AG08396 (cell line): ENCODE measurements at regions not wholly inside any gene's neighbourhood (a gene's known extent, or its start where the extent isn't known, plus 50 kb on each side); places are given as distances from the start of the nearest gene placed in this dataset.
A peak's percentile ranks its signal among the peaks of the same experiment; 100 is the strongest.
"Not testable (repeated sequence)": the region's sequence is repeated elsewhere in the genome, so short reads cannot be mapped to it uniquely, and the experiment has no call there.

Experiments
- DNase-seq: peaks from one replicate; pipeline ENCODE4 v3.0.0; 2012; ENCODE audit warnings: low spot score, mixed read lengths

DNA sequence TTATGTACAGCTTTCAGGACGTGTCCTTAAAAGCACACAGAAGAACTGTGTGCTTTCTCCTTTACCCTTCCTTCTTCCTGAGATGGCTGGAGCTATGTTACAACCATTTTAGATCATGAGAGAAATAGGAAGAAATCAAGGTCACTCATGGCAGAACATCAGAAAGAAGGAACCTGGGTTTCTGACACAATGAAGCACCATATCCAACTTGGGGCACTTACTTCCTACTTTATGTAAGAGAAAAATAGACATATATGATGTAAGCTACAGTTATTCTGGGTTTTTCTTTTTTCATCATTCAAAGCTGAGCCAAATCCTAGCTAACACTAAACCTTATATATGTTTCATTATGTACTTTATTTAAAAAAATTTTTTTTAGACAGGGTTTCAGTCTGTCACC lies 79.5 kb downstream of the FAM161A start:
- DNase-seq, result no peak

DNA sequence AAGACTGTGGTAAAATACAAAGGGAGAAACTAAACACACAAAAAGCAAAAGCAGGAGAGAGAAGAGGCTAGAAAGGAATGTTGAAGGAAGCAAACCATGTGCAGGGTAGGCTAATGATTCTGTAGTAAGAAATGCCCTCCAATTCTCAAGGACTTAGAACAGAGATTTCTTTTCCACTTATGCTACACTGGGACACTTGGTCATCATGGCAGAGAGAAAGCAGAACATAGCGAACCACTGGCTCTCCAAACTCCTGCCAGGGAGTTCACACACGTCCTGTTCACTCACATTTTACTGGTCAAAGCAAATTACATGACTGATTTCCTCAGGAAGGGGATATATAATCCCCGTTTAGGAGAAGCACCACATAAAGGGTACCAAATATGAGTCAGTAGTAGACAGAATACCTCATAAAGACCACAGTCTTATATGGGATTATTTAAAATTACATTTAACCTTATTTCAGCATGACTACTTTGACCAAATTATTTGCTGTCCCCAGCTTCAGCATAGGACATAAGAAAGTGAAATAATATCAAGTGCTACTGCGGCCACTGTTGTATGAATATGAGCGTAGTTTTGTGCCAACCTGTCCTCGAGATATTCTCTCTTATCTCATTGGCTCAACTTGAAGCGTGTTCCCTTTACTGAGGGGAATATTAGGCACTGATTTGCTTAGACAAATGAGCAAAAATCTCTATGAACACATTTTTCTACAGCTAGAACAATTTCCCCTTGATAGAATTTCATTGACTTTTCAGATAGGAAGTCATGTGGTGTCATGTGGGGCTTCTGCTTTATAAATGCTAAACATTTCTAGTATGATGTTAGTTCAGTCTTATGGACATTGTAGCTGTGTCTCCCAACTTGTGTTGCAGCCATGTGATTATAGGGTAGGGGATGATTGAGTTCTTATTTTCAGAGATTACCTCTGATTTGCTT lies 81.7 kb downstream of the FAM161A start:
- no peak for DNase-seq

DNA sequence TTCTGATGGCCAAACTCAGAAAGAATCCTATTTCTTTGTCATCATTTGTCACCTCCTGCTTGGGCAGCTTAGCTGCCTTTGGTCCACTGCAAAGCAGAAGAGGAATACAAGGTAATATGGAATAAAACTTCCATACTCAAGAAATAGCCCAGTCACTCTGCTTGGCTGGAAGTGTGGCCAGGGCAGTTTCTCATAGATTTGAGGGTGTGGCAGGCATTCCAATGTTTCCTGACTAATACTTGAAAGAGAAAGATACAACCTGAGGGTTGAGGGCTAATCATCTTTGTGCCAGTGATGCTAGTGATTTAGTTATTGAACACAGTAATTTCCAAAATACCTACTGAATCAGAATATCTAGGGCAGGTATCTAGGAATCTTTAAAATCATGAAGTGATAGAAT lies 83.1 kb downstream of the FAM161A start:
- peak; percentile 14 for DNase-seq

DNA sequence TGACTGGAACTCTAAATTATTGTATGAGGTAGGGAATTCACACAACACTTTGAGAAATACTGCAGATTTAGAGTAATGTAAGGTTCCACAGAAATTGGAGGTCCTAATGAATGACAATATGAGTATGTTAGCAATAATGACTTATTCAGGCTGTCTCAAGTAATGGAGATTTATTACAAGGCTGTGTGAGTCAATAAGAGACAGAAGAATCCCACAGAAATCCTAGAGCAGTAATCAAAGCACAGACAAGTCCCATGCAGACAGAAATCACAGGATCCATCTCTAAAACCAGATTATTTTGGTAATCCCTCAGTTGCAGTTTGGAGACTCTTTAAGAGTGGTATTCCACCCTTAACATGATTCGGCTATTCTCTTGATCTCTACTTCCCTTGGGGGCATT lies 83.6 kb downstream of the FAM161A start:
- DNase-seq, result no peak

DNA sequence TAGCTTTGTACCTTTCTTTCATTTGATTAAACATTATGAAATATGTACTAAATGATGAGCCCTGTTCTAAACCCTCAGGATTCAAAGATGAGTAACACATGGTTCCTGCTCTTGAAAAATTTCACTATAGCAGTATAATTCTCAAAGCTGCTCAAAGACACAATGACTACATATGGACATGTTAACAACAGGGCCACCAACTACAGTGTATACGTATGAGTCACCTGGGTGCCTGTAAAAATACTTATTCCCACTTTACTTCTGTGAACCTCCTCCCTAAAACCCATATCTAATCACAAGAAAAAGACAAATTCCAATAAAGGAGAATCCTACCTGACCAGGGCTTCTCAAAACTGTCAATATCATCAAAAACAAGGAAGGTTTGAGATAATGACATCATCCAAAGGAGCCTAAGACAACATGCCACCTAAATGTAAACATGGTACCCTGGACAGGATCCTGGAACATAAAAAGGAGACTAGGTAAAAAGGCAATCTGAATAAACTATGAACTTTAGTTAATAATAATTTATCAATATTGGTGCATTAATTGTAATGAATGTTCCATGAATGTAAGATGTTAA lies 84.7 kb downstream of the FAM161A start:
- DNase-seq, result no peak

- peak; percentile 95 for DNase-seq
Observed at GRCh38 chr2:61764035-61764800, 89.6 kb downstream of the FAM161A start.

DNA sequence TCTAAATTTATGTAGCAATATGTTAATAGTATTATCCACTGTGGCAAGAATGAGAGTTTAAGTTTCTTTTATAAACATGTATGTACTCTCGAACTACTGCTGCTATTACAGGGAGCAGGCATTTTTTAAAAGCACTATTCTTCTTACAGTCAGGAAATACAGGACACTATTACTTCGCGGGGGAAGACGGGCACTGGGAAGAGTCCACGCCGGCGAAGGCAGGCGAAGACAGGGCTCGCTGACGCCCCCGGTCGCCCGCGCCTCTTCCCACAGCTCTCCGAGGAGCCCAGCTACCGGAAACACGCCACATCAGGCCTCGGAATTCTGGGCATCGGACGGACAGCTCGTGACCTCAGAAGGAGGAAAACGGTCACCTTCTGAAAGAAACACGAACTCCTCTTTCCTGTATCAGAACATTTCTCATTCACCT lies 90.2 kb downstream of the FAM161A start:
- DNase-seq, result peak; percentile 76

DNA sequence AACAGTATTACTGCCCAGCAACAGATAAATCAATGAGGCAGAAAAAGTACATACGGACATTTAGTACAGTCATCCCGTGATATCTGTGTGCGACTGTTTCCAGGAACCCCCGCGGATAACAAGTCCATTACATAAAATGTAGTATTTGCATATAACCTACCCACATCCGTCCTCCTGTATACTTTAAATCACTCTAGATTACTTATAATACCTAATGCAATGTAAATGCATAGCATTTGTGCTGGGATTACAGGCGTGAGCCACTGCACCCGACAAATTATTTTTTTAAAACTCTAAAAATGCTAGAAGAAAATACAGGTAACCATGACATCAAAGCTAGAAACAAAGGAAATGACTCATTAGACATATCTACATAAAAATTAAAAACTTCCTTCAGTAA lies 91.6 kb downstream of the FAM161A start:
- DNase-seq, result no peak

GRCh38 chr2:61759718-61760117 lies 94.1 kb downstream of the FAM161A start:
- DNase-seq, result no peak

DNA sequence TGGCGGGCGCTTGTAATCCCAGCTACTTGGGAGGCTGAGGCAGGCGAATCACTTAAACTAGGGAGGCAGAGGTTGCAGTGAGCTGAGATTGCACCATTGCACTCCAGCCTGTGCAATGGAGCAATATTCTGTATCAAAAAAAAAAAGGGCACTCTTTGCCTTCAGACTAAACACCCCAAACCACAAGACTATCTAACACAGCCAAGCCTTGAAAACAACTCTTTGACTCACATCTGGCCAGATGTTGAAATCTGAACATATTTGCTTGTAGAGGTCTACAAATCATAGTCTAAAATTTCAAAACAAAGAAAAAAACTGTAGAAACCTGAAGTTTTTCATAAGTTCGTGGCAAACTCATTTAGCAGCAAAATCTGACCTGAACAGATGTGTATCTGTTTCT lies 94.9 kb downstream of the FAM161A start:
- peak; percentile 62 for DNase-seq

DNA sequence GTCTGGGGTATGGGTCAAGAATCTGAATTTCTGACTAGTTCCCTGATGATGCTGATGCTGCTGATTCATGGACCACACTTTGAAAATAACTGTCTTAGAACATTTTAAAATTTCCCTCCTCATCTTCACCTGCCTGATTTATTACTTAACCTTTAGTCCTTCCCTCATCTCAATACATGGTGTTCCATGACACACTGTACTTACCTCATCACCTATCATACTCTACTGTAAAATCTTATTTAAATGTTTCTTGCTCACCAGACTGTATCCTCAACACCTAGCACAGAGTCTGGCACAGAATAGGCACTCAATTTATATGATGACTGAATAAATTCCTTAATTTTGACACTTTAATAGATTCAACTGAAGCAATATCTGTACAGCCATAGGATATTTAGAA lies 95.7 kb downstream of the FAM161A start:
- DNase-seq, result no peak

DNA sequence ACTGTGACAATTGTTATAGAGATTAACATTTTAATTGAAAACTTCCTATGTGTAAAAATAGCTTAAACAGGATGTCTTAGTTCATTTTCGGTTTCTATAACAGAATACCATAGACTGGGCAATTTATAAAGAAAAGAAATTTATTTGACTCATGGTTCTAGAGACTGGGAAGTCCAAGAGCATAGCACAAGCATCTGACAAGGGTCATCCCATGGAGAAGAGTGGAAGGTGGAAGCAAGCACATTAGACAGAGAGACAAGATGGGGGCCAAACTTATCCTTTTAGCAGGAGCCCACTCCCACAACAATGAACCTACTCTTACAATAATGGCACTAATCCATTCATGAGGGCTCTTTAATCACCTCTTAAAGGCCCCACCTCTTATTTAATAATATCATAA lies 100.3 kb downstream of the FAM161A start:
- DNase-seq, result no peak

DNA sequence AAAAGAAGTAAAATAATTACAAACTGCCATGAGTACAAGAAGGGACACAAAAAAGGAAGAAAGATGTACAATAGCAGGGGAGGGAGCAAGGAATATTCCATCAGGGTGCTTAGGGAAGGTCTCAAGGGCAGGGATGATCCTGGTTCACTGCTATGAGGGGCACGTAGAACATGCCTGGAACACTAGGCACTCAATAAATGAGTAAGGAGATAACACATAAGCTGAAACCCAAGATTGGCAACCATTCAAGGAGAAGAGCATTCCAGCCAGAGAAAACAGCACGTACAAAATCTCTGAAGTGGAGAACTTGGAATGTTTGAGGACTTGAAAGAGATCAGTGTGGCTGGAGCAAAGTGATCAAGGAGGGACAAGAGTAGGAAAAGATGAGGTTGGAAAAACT lies 103.2 kb downstream of the FAM161A start:
- DNase-seq, result no peak

DNA sequence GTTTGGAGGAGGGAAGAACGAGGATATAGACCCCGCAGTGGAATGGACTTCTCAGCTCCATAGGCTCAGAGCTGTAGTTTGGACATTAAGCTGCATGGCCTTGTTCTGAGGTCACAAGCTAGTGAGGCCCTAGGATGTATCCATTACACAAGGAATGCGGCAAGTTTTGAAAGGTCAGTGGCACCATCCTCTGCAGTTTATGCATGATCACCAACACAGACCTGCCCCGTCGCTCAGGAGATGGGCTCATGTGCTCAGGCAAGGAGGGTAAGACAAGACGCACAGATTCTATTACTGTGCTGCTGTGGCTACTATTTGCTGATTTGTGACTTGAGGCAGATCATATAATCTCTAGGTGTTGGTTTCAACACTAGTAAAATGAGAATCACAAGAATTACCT lies 110.9 kb downstream of the FAM161A start:
- DNase-seq, result no peak

DNA sequence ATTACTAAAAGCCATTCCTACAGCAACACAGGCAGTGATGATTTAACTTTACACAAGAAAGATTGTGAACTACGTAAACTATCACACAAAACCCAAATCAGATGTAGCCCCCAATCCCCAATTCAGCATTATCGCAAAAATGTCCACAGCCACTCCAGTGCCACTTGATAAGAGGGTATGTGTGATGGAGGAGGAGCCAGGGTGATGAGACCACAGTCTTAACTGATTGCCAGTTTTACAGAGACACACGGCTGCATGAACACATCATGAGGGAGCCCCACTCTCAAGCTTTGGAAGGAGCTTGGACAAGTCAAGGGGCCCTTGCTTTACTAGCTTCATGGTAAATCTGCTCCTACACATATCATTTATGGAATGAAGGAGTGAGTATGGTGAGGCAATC lies 116.0 kb downstream of the FAM161A start:
- DNase-seq, result no peak

DNA sequence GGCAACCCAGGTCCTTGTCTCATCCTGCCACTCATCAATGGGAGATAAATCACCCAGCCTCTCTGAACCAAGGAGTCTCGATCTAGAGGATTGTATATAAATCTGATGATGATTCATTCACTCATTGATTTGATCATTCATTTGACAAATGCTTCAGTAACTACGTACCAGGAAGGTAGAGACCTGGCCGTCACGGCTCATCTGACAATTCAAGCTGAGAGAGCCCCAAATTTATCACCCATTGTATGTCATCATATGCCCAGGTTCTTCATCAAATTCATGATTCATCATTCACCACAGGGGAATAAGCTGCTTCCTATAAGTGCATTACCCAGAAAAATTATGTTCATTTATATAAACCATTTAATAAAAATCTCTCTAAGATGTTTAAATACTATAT lies 116.9 kb downstream of the FAM161A start:
- DNase-seq, result no peak

DNA sequence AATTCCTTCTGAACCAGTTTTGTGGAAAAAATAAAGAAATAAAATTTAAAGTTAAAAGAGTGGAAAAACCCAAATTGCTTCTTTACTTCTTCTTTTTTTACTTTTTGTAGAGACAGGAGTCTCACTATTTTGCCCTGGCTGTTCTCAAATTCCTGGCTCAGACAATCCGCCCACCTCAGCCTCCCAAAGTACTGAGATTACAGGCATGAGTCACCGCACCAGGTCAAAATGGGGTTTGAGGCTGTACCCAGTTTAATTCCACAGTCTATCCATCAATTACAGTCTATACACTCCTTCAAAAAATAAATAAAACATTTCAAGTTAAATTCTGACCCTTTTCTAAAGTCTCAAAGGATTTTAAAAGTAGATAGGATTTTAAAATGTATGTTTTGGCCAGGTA lies 120.3 kb downstream of the FAM161A start:
- DNase-seq, result no peak

DNA sequence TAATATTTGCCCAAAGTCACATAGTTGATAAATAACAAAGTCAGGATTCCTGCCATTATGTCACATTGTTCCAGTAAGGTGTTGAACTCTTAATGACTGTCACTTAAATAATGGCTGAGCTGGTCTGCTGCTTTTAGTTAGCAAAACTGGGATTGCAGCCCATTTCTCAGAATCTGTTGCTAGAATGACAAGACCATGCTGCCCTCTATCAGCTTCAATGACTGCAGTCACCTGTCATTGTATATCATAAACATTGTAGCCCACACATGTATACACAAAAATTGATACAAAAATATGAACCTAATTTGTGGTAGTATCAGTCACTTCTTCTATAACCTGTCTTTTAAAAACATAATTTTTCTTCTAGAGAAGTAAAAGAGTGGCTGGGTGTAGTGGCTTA lies 121.1 kb downstream of the FAM161A start:
- no peak for DNase-seq

DNA sequence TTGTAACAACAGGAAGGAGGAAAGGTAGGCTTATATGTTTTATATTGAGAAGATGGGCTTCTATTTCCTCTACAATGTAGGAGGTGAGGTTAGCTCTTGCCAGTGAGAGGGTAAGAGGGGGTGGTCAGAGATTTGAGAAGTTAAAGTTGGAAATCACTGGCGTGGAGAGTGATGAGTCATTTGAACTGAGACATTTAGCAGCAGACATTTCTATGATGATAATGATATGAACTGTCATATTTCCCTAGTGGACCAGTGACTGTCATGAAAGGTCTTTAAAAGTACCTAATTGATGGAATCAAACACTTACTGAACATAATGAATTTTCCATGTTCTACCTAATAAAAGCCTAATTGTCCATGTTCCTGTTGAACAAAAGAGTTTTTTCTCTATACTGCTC lies 126.1 kb downstream of the FAM161A start:
- no peak for DNase-seq

DNA sequence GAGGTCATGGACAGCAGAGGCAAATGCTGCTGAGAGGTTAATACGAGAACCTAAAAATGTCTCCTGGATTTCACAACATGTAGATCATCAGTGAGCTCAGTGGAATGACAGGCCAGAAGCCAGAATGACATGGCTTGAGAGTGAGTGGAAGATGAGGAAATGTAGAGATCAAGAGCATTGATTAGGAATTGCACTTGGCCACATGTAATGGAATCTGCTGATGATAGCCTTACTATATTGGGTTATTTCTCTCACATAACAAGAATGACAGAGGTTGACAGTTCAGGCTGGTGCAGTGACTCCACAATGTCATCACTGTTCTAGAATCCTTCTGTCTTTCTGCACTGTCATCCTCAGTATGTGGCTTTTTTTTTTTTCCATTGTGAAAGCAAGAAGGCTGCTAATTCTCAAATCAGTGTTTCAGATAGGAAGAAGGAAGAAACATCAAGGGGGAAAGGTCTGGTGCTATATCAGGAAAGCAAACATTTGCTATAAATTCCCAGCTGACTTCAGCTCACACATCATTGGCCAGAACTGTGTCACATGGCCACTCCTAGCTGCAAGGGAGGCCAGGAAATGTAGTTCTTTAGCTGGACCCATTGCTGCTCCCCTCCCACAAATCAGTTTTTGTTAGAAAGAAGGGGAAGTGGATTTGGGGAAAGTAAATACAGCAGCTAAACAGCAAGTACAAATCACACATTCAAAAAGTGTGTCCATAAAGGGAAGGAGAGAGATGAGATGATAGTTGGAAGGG lies 127.2 kb downstream of the FAM161A start:
- no peak for DNase-seq

DNA sequence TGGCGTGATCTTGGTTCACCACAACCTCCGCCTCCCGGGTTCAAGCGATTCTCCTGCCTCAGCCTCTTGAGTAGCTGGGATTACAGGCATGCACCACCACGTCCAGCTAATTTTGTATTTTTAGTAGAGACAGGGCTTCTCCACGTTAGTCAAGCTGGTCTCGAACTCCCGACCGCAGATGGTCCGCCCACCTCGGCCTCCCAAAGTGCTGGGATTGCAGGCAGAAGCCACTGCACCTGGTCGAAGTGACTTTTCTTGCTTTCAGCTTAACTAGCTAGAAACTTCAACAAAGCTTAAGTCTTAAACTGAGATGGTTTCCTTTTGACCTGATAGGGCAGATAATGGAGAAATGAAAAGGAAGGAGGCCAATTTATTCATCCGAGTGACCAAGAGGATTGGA lies 130.5 kb downstream of the FAM161A start:
- DNase-seq, result not testable (repeated sequence)

- no peak for DNase-seq
Observed at GRCh38 chr2:61722800-61723199, 131.1 kb downstream of the FAM161A start.
